OCI-LY1 (cell line): ENCODE measurements at regions not wholly inside any gene's neighbourhood (a gene's known extent, or its start where the extent isn't known, plus 50 kb on each side); places are given as distances from the start of the nearest gene placed in this dataset.
"Not testable (repeated sequence)": the region's sequence is repeated elsewhere in the genome, so short reads cannot be mapped to it uniquely, and the experiment has no call there.

Source experiments
- EZH2 ChIP-seq: fragments of 200-600 bp; sonication (generic), shearing (Covaris generic); IDR thresholded peaks from 2 replicates; pipeline ENCODE4 v1.8.0; 2017; ENCODE audit warnings: borderline replicate concordance, mixed run types, mild to moderate bottlenecking, antibody characterized with exemption, low read length, moderate library complexity, mixed read lengths
- TF ChIP-seq, protein P1 (sequence below): fragments of 200-600 bp; sonication (generic), shearing (Covaris generic); IDR thresholded peaks from 2 replicates; pipeline ENCODE4 v1.5.1; 2017; ENCODE audit warnings: mild to moderate bottlenecking, antibody characterized with exemption, low read length, moderate library complexity, mixed read lengths

DNA sequence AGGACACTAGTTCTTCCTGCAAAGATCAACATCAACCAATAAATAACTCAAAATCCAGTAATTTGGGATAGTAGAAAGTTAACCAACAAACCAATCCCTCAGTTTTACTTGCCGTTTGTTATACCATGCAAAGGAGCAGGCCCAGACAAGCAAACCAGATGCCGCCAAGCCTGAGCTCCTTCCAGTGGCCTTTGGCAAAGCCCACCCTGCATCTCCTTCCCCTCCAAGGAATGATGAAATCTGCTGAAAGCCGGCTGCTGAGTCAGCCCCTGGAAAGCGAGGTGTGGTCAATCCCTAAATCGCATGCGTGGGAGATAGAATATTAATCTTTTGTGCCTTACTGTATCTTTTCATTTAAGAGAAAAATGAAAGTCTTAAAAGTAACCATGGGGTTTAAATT, 135.7 kb upstream of the VOPP1 start:
- TF ChIP-seq, protein P1, sequence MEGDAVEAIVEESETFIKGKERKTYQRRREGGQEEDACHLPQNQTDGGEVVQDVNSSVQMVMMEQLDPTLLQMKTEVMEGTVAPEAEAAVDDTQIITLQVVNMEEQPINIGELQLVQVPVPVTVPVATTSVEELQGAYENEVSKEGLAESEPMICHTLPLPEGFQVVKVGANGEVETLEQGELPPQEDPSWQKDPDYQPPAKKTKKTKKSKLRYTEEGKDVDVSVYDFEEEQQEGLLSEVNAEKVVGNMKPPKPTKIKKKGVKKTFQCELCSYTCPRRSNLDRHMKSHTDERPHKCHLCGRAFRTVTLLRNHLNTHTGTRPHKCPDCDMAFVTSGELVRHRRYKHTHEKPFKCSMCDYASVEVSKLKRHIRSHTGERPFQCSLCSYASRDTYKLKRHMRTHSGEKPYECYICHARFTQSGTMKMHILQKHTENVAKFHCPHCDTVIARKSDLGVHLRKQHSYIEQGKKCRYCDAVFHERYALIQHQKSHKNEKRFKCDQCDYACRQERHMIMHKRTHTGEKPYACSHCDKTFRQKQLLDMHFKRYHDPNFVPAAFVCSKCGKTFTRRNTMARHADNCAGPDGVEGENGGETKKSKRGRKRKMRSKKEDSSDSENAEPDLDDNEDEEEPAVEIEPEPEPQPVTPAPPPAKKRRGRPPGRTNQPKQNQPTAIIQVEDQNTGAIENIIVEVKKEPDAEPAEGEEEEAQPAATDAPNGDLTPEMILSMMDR = not testable (repeated sequence)
- not testable (repeated sequence) for TF ChIP-seq EZH2
